Activated T-cell treated with anti-CD3 and anti-CD28 coated beads, Interleukin-2, amount 50 U/mL, for 4 hours (primary cell): ENCODE measurements at regions not wholly inside any gene's neighbourhood (a gene's known extent, or its start where the extent isn't known, plus 50 kb on each side); places are given as distances from the start of the nearest gene placed in this dataset.

Experiments
- ATAC-seq, 2 donors: fragments of 200-7000 bp; cut with Tn5 transposase; one replicate each; pipeline ENCODE4 v1.10.0; 2021
- DNase-seq: peaks from one replicate; pipeline ENCODE4 v3.0.0-alpha.2; 2020
- H3K27me3 Mint-ChIP-seq: one replicate; pipeline ENCODE4 v1.8.0; 2021; ENCODE audit warnings: low read depth, mixed read lengths
- H3K36me3 Mint-ChIP-seq: one replicate; pipeline ENCODE4 v1.8.0; 2022; ENCODE audit warnings: mixed read lengths; ENCODE audit not compliant: insufficient read depth
- H3K4me1 Mint-ChIP-seq: one replicate; pipeline ENCODE4 v1.8.0; 2021; ENCODE audit warnings: low read depth, mixed read lengths
- H3K4me3 Mint-ChIP-seq: one replicate; pipeline ENCODE4 v1.8.0; 2021; ENCODE audit warnings: mild to moderate bottlenecking, moderate library complexity, mixed read lengths
- H3K9me3 Mint-ChIP-seq: one replicate; pipeline ENCODE4 v1.8.0; 2021; ENCODE audit warnings: mixed read lengths

- ATAC-seq = no peak
- H3K9me3 Mint-ChIP-seq = peaks cover 12% of the 10 kb centered on the region
- H3K4me3 Mint-ChIP-seq = no peak overlapping the region
- DNase-seq = no peak
- H3K36me3 Mint-ChIP-seq = no peaks in the 10 kb centered on the region
- H3K4me1 Mint-ChIP-seq = no peaks in the 10 kb centered on the region
- H3K27me3 Mint-ChIP-seq = no peaks in the 10 kb centered on the region
Measured at GRCh38 chr6:93105907-93106306, 313.5 kb downstream of the EPHA7 start.

GRCh38 chr6:93105017-93105416, 314.3 kb downstream of the EPHA7 start:
- H3K9me3 Mint-ChIP-seq = peaks cover 19% of the 10 kb centered on the region
- no peak overlapping the region for H3K4me3 Mint-ChIP-seq
- no peaks in the 10 kb centered on the region for H3K4me1 Mint-ChIP-seq

GRCh38 chr6:93104195-93104817, 315.1 kb downstream of the EPHA7 start:
- Mint-ChIP-seq H3K9me3 (peaks cover 20% of the 10 kb centered on the region), H3K27me3 (no peaks in the 10 kb centered on the region), H3K36me3 (no peaks in the 10 kb centered on the region), H3K4me3 (no peak overlapping the region), H3K4me1 (no peaks in the 10 kb centered on the region)
- no peak for DNase-seq
- ATAC-seq = no peak

More at GRCh38 chr6:93105017-93105416, 314.3 kb downstream of the EPHA7 start:
- no peak for ATAC-seq
- no peak for DNase-seq
- H3K36me3 Mint-ChIP-seq = no peaks in the 10 kb centered on the region
- H3K27me3 Mint-ChIP-seq = no peaks in the 10 kb centered on the region

GRCh38 chr6:93088621-93089501, 330.5 kb downstream of the EPHA7 start:
- no peaks in the 10 kb centered on the region for H3K36me3 Mint-ChIP-seq

GRCh38 chr6:93087606-93088005, 331.8 kb downstream of the EPHA7 start:
- no peak for DNase-seq
- no peaks in the 10 kb centered on the region for H3K4me1 Mint-ChIP-seq
- peaks cover 4% of the 10 kb centered on the region for H3K9me3 Mint-ChIP-seq
- ATAC-seq = no peak
- H3K4me3 Mint-ChIP-seq = no peak overlapping the region
- H3K36me3 Mint-ChIP-seq = no peaks in the 10 kb centered on the region
- H3K27me3 Mint-ChIP-seq = no peaks in the 10 kb centered on the region

More at GRCh38 chr6:93088621-93089501, 330.5 kb downstream of the EPHA7 start:
- H3K9me3 Mint-ChIP-seq = peaks cover 4% of the 10 kb centered on the region
- H3K27me3 Mint-ChIP-seq = no peaks in the 10 kb centered on the region
- H3K4me3 Mint-ChIP-seq = no peak overlapping the region
- ATAC-seq (no peak), DNase-seq (no peak)
- H3K4me1 Mint-ChIP-seq = no peaks in the 10 kb centered on the region

GRCh38 chr6:93086351-93086750, 333.0 kb downstream of the EPHA7 start:
- H3K4me1 Mint-ChIP-seq = no peaks in the 10 kb centered on the region
- no peak for DNase-seq
- peaks cover 4% of the 10 kb centered on the region for H3K9me3 Mint-ChIP-seq
- no peaks in the 10 kb centered on the region for H3K36me3 Mint-ChIP-seq
- H3K4me3 Mint-ChIP-seq = no peak overlapping the region
- ATAC-seq = no peak
- no peaks in the 10 kb centered on the region for H3K27me3 Mint-ChIP-seq

- ATAC-seq (no peak), DNase-seq (no peak)
- H3K9me3 Mint-ChIP-seq = no peaks in the 10 kb centered on the region
- no peaks in the 10 kb centered on the region for H3K27me3 Mint-ChIP-seq
- no peak overlapping the region for H3K4me3 Mint-ChIP-seq
- H3K36me3 Mint-ChIP-seq = no peaks in the 10 kb centered on the region
- no peaks in the 10 kb centered on the region for H3K4me1 Mint-ChIP-seq
Measured at GRCh38 chr6:93083337-93084230, 335.8 kb downstream of the EPHA7 start.

GRCh38 chr6:93081901-93082300, 337.5 kb downstream of the EPHA7 start:
- no peaks in the 10 kb centered on the region for H3K27me3 Mint-ChIP-seq
- ATAC-seq = no peak
- no peaks in the 10 kb centered on the region for H3K9me3 Mint-ChIP-seq
- DNase-seq = no peak
- no peaks in the 10 kb centered on the region for H3K36me3 Mint-ChIP-seq
- no peaks in the 10 kb centered on the region for H3K4me1 Mint-ChIP-seq
- no peak overlapping the region for H3K4me3 Mint-ChIP-seq

- H3K9me3 Mint-ChIP-seq = no peaks in the 10 kb centered on the region
- H3K4me1 Mint-ChIP-seq = no peaks in the 10 kb centered on the region
- H3K36me3 Mint-ChIP-seq = no peaks in the 10 kb centered on the region
- ATAC-seq (no peak), DNase-seq (no peak)
- H3K4me3 Mint-ChIP-seq = no peak overlapping the region
- no peaks in the 10 kb centered on the region for H3K27me3 Mint-ChIP-seq
Measured at GRCh38 chr6:93079061-93079460, 340.3 kb downstream of the EPHA7 start.

GRCh38 chr6:93073811-93074210, 345.5 kb downstream of the EPHA7 start:
- Mint-ChIP-seq H3K36me3 (no peaks in the 10 kb centered on the region), H3K27me3 (no peaks in the 10 kb centered on the region), H3K4me3 (no peak overlapping the region), H3K9me3 (peaks cover 13% of the 10 kb centered on the region), H3K4me1 (no peaks in the 10 kb centered on the region)
- ATAC-seq (no peak), DNase-seq (no peak)

- Mint-ChIP-seq H3K4me3 (no peak overlapping the region), H3K9me3 (peaks cover 13% of the 10 kb centered on the region), H3K36me3 (no peaks in the 10 kb centered on the region)
Measured at GRCh38 chr6:93069856-93070255, 349.5 kb downstream of the EPHA7 start.

GRCh38 chr6:93059911-93060310, 359.4 kb downstream of the EPHA7 start:
- ATAC-seq = no peak
- Mint-ChIP-seq H3K4me3 (no peak overlapping the region), H3K4me1 (no peaks in the 10 kb centered on the region), H3K36me3 (no peaks in the 10 kb centered on the region), H3K9me3 (peaks cover 8% of the 10 kb centered on the region), H3K27me3 (no peaks in the 10 kb centered on the region)
- DNase-seq = no peak

More at GRCh38 chr6:93069856-93070255, 349.5 kb downstream of the EPHA7 start:
- Mint-ChIP-seq H3K27me3 (no peaks in the 10 kb centered on the region), H3K4me1 (no peaks in the 10 kb centered on the region)
- ATAC-seq (no peak), DNase-seq (no peak)

- no peaks in the 10 kb centered on the region for H3K36me3 Mint-ChIP-seq
- H3K4me3 Mint-ChIP-seq = no peak overlapping the region
- H3K27me3 Mint-ChIP-seq = no peaks in the 10 kb centered on the region
- no peak for ATAC-seq
- DNase-seq = no peak
- H3K9me3 Mint-ChIP-seq = peaks cover 8% of the 10 kb centered on the region
- H3K4me1 Mint-ChIP-seq = no peaks in the 10 kb centered on the region
Measured at GRCh38 chr6:93057584-93057983, 361.8 kb downstream of the EPHA7 start.

- DNase-seq (no peak), ATAC-seq (no peak)
- H3K27me3 Mint-ChIP-seq = no peaks in the 10 kb centered on the region
- no peaks in the 10 kb centered on the region for H3K9me3 Mint-ChIP-seq
- no peaks in the 10 kb centered on the region for H3K36me3 Mint-ChIP-seq
- H3K4me1 Mint-ChIP-seq = no peaks in the 10 kb centered on the region
- H3K4me3 Mint-ChIP-seq = no peak overlapping the region
Measured at GRCh38 chr6:93048381-93048780, 371.0 kb downstream of the EPHA7 start.
